ENCODE measurements at regions not wholly inside any gene's neighbourhood (a gene's known extent, or its start where the extent isn't known, plus 50 kb on each side); places are given as distances from the start of the nearest gene placed in this dataset.
"Not testable (repeated sequence)": the region's sequence is repeated elsewhere in the genome, so short reads cannot be mapped to it uniquely, and the experiment has no call there.

DNA sequence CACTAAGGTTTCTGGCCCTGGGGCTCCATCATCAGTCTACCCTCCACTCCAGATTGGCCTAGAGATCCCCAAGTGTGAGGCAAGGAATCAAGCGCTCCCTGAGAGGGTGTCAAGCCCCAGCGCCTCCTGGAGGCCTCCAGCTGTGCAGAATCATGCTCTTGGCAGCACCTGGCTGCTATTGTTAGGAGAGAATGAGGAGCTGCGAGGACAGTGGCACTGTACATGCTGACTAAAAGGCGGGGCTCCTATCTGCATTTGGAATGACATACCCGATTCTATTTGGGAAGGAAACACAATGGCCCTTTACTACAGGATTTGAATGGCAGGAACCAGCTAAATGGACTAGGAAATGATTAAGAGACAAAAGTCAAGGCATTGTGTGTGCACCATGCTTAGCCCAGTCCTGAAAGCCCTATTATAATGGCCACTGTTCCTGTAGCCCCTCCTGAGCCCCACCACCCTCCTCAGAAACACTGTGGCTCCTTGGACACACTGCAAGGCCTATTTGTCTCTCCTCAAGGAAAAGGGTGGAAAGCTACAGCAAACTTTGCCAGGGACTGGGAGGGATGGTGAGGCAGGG, 106.1 kb downstream of the KBTBD2 start:
- TF ChIP-seq CTCF (IDR thresholded peaks at IDR 0.05); ZBTB33 (IDR thresholded peaks at IDR 0.05; ENCODE audit: borderline replicate concordance, low read depth); REST (IDR thresholded peaks at IDR 0.05; ENCODE audit: low read depth, low read length); TAF1 (IDR thresholded peaks at IDR 0.05; ENCODE audit: borderline replicate concordance, low read depth, low read length); RXRA (IDR thresholded peaks at IDR 0.05; ENCODE audit: borderline replicate concordance, low read depth); USF2 (IDR thresholded peaks at IDR 0.05; ENCODE audit: borderline replicate concordance, low read depth, low read length); POLR2AphosphoS5 (IDR thresholded peaks at IDR 0.05; ENCODE audit: low read depth, low read length); SMC3 (IDR thresholded peaks at IDR 0.05; ENCODE audit: low read depth, low read length): not testable (repeated sequence)
